CD4-positive, alpha-beta T cell (primary cell): ENCODE measurements at regions not wholly inside any gene's neighbourhood (a gene's known extent, or its start where the extent isn't known, plus 50 kb on each side); places are given as distances from the start of the nearest gene placed in this dataset.

ENCODE experiments used
- ATAC-seq: fragments of 200-7000 bp; cut with Tn5 transposase; one replicate; pipeline ENCODE4 v1.10.0; 2022; ENCODE audit warnings: mild to moderate bottlenecking; ENCODE audit not compliant: poor library complexity
- CTCF ChIA-PET: fragments of 350-600 bp; sonication (Branson Sonifier 250); formaldehyde crosslinking; loops from one replicate; lab custom pipeline; 2021; ENCODE audit warnings: antibody characterized with exemption, inconsistent platforms; lab: Charles Lee
- POLR2A ChIA-PET: fragments of 350-600 bp; sonication (Branson Sonifier 250); formaldehyde crosslinking; loops from one replicate; lab custom pipeline; 2021; ENCODE audit warnings: antibody characterized with exemption, inconsistent platforms; lab: Charles Lee
- DNase-seq, 14 experiments: peaks; one replicate each; pipeline ENCODE4 v3.0.0-alpha.2; 2013 to 2020; ENCODE audit warnings: mixed read lengths in 2 of 14
- H3K27ac ChIP-seq, 2 donors: one replicate each; pipeline versions ENCODE4 v1.5.1 to v1.7.0; 2013; ENCODE audit warnings: low read length in 2 of 2, low read depth in 1 of 2, mild to moderate bottlenecking in 1 of 2
- H3K27me3 ChIP-seq, 2 experiments: 1 replicate in 1 of 2; 2 replicates in 1 of 2; pipeline versions ENCODE4 v1.6.1 to v1.7.0; 2013; ENCODE audit warnings: low read length in 2 of 2, control low read depth in 1 of 2, mild to moderate bottlenecking in 1 of 2, moderate library complexity in 1 of 2; ENCODE audit not compliant: insufficient read depth in 2 of 2, control insufficient read depth in 1 of 2
- H3K36me3 ChIP-seq: one replicate; pipeline ENCODE4 v1.6.1; 2013; ENCODE audit warnings: low read length, control low read depth; ENCODE audit not compliant: insufficient read depth
- H3K4me1 ChIP-seq: one replicate; pipeline ENCODE4 v1.6.1; 2013; ENCODE audit warnings: low read length, control low read depth; ENCODE audit not compliant: insufficient read depth
- H3K4me3 ChIP-seq: one replicate; pipeline ENCODE4 v1.5.1; 2013; ENCODE audit warnings: mild to moderate bottlenecking, low read length, moderate library complexity
- H3K9me3 ChIP-seq, 2 experiments: 1 replicate in 1 of 2; 2 replicates in 1 of 2; pipeline versions ENCODE4 v1.6.1 to v1.7.0; 2013; ENCODE audit warnings: low read length in 2 of 2, mild to moderate bottlenecking in 2 of 2, control low read depth in 1 of 2, moderate library complexity in 1 of 2; ENCODE audit not compliant: control insufficient read depth in 1 of 2, insufficient read depth in 1 of 2
- H3K27ac Mint-ChIP-seq: one replicate; pipeline ENCODE4 v1.8.0; 2020; ENCODE audit warnings: mixed read lengths
- H3K27me3 Mint-ChIP-seq: one replicate; pipeline ENCODE4 v1.8.0; 2021; ENCODE audit warnings: mixed read lengths
- H3K36me3 Mint-ChIP-seq: one replicate; pipeline ENCODE4 v1.8.0; 2021; ENCODE audit warnings: low read depth, mixed read lengths
- H3K4me1 Mint-ChIP-seq: one replicate; pipeline ENCODE4 v1.8.0; 2021; ENCODE audit warnings: low read depth, mixed read lengths
- H3K4me3 Mint-ChIP-seq: one replicate; pipeline ENCODE4 v1.8.0; 2020; ENCODE audit warnings: mild to moderate bottlenecking, mixed read lengths
- H3K9me3 Mint-ChIP-seq: one replicate; pipeline ENCODE4 v1.8.0; 2020; ENCODE audit warnings: mixed read lengths
- intact Hi-C, 2 experiments: fragments of 100-400 bp; cut with DNase I in 1 of 2; cut with micrococcal nuclease in 1 of 2; formaldehyde crosslinking; loops; one replicate each; pipeline versions ENCODE4 v1.15.1 to v1.9.0; 2023 to 2025; cut with DNase I, micrococcal nuclease
- TF ChIP-seq, protein P1 (sequence below): fragments of 200-600 bp; IDR thresholded peaks from one replicate; pipeline ENCODE4 v1.8.0; 2022; ENCODE audit warnings: antibody characterized with exemption, mild to moderate bottlenecking

- peaks cover 0 to 3% of the 10 kb centered on the region in 2 experiments for H3K9me3 ChIP-seq
- H3K4me3 ChIP-seq, result no peak overlapping the region
- ChIA-PET CTCF (no interaction called here), POLR2A (no interaction called here)
- ATAC-seq (no peak), DNase-seq (no peak)
- no peaks in the 10 kb centered on the region for H3K36me3 ChIP-seq
- Mint-ChIP-seq H3K4me1 (no peaks in the 10 kb centered on the region), H3K4me3 (no peak overlapping the region), H3K9me3 (no peaks in the 10 kb centered on the region), H3K36me3 (no peaks in the 10 kb centered on the region), H3K27me3 (peaks cover 54% of the 10 kb centered on the region), H3K27ac (no peak overlapping the region)
- intact Hi-C loops, result no loop called here
- H3K27me3 ChIP-seq, result peaks cover 4 to 5% of the 10 kb centered on the region in 2 experiments
- no peak overlapping the region for H3K27ac ChIP-seq
- TF ChIP-seq, protein P1, sequence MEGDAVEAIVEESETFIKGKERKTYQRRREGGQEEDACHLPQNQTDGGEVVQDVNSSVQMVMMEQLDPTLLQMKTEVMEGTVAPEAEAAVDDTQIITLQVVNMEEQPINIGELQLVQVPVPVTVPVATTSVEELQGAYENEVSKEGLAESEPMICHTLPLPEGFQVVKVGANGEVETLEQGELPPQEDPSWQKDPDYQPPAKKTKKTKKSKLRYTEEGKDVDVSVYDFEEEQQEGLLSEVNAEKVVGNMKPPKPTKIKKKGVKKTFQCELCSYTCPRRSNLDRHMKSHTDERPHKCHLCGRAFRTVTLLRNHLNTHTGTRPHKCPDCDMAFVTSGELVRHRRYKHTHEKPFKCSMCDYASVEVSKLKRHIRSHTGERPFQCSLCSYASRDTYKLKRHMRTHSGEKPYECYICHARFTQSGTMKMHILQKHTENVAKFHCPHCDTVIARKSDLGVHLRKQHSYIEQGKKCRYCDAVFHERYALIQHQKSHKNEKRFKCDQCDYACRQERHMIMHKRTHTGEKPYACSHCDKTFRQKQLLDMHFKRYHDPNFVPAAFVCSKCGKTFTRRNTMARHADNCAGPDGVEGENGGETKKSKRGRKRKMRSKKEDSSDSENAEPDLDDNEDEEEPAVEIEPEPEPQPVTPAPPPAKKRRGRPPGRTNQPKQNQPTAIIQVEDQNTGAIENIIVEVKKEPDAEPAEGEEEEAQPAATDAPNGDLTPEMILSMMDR, result no peak
- no peaks in the 10 kb centered on the region for H3K4me1 ChIP-seq
Measured at GRCh38 chr16:86171329-86171728, 272.4 kb downstream of the IRF8 start.

GRCh38 chr16:86175816-86176215 lies 276.9 kb downstream of the IRF8 start:
- Mint-ChIP-seq H3K36me3 (no peaks in the 10 kb centered on the region), H3K27me3 (peaks cover 38% of the 10 kb centered on the region), H3K9me3 (no peaks in the 10 kb centered on the region), H3K4me3 (no peak overlapping the region), H3K4me1 (no peaks in the 10 kb centered on the region), H3K27ac (no peak overlapping the region)
- Histone ChIP-seq H3K4me1 (no peaks in the 10 kb centered on the region), H3K4me3 (no peak overlapping the region), H3K27me3 (peaks cover 4 to 5% of the 10 kb centered on the region in 2 experiments), H3K27ac (no peak overlapping the region), H3K36me3 (no peaks in the 10 kb centered on the region), H3K9me3 (peaks cover 0 to 4% of the 10 kb centered on the region in 2 experiments)
- DNase-seq, result no peak
- ChIA-PET POLR2A (no interaction called here), CTCF (no interaction called here)
- no peak for ATAC-seq
- intact Hi-C loops, result no loop called here
- TF ChIP-seq, protein P1, result no peak

- CTCF ChIA-PET, result no interaction called here
- Histone ChIP-seq H3K4me1 (no peaks in the 10 kb centered on the region), H3K27ac (no peak overlapping the region), H3K27me3 (peaks cover 4 to 5% of the 10 kb centered on the region in 2 experiments), H3K36me3 (no peaks in the 10 kb centered on the region), H3K9me3 (peaks cover 0 to 8% of the 10 kb centered on the region in 2 experiments), H3K4me3 (no peak overlapping the region)
- Mint-ChIP-seq H3K9me3 (no peaks in the 10 kb centered on the region), H3K4me1 (no peaks in the 10 kb centered on the region), H3K27ac (no peak overlapping the region), H3K4me3 (no peak overlapping the region), H3K27me3 (peaks cover 38% of the 10 kb centered on the region), H3K36me3 (no peaks in the 10 kb centered on the region)
- DNase-seq, result no peak
- no peak for ATAC-seq
- TF ChIP-seq, protein P1, result no peak
- POLR2A ChIA-PET, result no interaction called here
- intact Hi-C loops, result no loop called here
Measured at GRCh38 chr16:86176462-86176861, 277.5 kb downstream of the IRF8 start.
